Testis (tissue), 2 donors: ENCODE measurements at regions not wholly inside any gene's neighbourhood (a gene's known extent, or its start where the extent isn't known, plus 50 kb on each side); places are given as distances from the start of the nearest gene placed in this dataset.

Experiments
- POLR2A ChIP-seq: fragments of 450-650 bp; IDR thresholded peaks from one replicate; pipeline ENCODE4 v1.6.1; 2017; ENCODE audit warnings: antibody characterized with exemption, mild to moderate bottlenecking, moderate library complexity
- TF ChIP-seq, protein P1 (sequence below), 3 experiments: fragments of 450-650 bp in 2 of 3; fragments of 200-600 bp in 1 of 3; sonication (generic) in 1 of 3; IDR thresholded peaks; one replicate each; pipeline ENCODE4 v1.5.1; 2016 to 2019; ENCODE audit warnings: antibody characterized with exemption in 3 of 3, mild to moderate bottlenecking in 2 of 3, moderate library complexity in 1 of 3

DNA sequence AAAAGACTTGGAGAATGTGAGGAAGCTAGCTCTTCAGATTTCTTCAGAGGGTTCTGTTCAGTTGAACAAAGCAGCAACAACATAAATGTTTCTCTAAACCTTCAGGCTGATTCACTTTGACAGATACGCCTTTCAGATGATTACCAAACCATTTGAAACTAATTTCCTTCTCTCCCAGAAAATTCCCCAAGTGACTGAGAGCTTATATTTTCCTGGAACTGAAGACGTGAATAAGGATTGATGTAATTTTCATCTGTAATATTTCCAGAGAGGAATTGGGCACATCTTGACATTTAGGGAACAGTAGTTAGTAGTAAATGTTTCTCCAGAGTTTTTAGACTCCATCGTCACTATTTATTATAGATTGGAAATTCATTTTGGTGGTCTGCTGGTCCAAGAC, 108.6 kb upstream of the AADACL2 start:
- no peak for TF ChIP-seq POLR2A
- TF ChIP-seq, protein P1, sequence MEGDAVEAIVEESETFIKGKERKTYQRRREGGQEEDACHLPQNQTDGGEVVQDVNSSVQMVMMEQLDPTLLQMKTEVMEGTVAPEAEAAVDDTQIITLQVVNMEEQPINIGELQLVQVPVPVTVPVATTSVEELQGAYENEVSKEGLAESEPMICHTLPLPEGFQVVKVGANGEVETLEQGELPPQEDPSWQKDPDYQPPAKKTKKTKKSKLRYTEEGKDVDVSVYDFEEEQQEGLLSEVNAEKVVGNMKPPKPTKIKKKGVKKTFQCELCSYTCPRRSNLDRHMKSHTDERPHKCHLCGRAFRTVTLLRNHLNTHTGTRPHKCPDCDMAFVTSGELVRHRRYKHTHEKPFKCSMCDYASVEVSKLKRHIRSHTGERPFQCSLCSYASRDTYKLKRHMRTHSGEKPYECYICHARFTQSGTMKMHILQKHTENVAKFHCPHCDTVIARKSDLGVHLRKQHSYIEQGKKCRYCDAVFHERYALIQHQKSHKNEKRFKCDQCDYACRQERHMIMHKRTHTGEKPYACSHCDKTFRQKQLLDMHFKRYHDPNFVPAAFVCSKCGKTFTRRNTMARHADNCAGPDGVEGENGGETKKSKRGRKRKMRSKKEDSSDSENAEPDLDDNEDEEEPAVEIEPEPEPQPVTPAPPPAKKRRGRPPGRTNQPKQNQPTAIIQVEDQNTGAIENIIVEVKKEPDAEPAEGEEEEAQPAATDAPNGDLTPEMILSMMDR (IDR thresholded peaks at IDR 0.05): no peak
